NB4 (cell line): ENCODE measurements at regions not wholly inside any gene's neighbourhood (a gene's known extent, or its start where the extent isn't known, plus 50 kb on each side); places are given as distances from the start of the nearest gene placed in this dataset.

Experiments
- POLR2A ChIP-seq: IDR thresholded peaks from 2 replicates; pipeline ENCODE4 v1.6.1; 2011; ENCODE audit warnings: mild to moderate bottlenecking; ENCODE audit not compliant: insufficient read length; ENCODE audit errors: extremely low read depth
- TF ChIP-seq, protein P1 (sequence below): IDR thresholded peaks from one replicate; pipeline ENCODE4 v1.5.1; 2012; ENCODE audit warnings: low read depth, low read length
- TF ChIP-seq, protein P2 (sequence below): IDR thresholded peaks from 2 replicates; pipeline ENCODE4 v1.6.1; 2011; ENCODE audit warnings: low read depth, low read length

GRCh38 chr6:145159921-145160320 lies 575.4 kb downstream of the EPM2A start:
- TF ChIP-seq POLR2A: no peak
- TF ChIP-seq, protein P1, sequence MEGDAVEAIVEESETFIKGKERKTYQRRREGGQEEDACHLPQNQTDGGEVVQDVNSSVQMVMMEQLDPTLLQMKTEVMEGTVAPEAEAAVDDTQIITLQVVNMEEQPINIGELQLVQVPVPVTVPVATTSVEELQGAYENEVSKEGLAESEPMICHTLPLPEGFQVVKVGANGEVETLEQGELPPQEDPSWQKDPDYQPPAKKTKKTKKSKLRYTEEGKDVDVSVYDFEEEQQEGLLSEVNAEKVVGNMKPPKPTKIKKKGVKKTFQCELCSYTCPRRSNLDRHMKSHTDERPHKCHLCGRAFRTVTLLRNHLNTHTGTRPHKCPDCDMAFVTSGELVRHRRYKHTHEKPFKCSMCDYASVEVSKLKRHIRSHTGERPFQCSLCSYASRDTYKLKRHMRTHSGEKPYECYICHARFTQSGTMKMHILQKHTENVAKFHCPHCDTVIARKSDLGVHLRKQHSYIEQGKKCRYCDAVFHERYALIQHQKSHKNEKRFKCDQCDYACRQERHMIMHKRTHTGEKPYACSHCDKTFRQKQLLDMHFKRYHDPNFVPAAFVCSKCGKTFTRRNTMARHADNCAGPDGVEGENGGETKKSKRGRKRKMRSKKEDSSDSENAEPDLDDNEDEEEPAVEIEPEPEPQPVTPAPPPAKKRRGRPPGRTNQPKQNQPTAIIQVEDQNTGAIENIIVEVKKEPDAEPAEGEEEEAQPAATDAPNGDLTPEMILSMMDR: no peak
- TF ChIP-seq, protein P2, sequence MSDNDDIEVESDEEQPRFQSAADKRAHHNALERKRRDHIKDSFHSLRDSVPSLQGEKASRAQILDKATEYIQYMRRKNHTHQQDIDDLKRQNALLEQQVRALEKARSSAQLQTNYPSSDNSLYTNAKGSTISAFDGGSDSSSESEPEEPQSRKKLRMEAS: no peak
